GM23338 (cell line): ENCODE measurements at regions not wholly inside any gene's neighbourhood (a gene's known extent, or its start where the extent isn't known, plus 50 kb on each side); places are given as distances from the start of the nearest gene placed in this dataset.
A peak's percentile ranks its signal among the peaks of the same experiment; 100 is the strongest.

Experiments
- ATAC-seq: fragments of 200-7000 bp; cut with Tn5 transposase; 3 replicates; pipeline ENCODE4 v1.9.1; 2020
- DNase-seq: peaks from one replicate; pipeline ENCODE4 v3.0.0-alpha.2; 2015; ENCODE audit warnings: low spot score
- H2AFZ ChIP-seq: fragments of 200-600 bp; sonication (generic); 2 replicates; pipeline ENCODE4 v1.8.0; 2016; ENCODE audit warnings: antibody characterized with exemption, mild to moderate bottlenecking, moderate library complexity
- H3F3A ChIP-seq: fragments of 200-600 bp; sonication (generic); replicated peaks from 2 replicates; pipeline ENCODE4 v1.8.0; 2017; ENCODE audit warnings: antibody characterized with exemption, mixed run types, low read depth
- H3K27ac ChIP-seq: fragments of 200-600 bp; sonication (generic); 2 replicates; pipeline ENCODE4 v1.6.1; 2016; ENCODE audit warnings: low read depth
- H3K27me3 ChIP-seq: fragments of 200-600 bp; sonication (generic); 2 replicates; pipeline ENCODE4 v1.8.0; 2016; ENCODE audit warnings: mild to moderate bottlenecking, mixed run types, moderate library complexity; ENCODE audit not compliant: insufficient read depth
- H3K36me3 ChIP-seq: fragments of 200-600 bp; sonication (generic); 2 replicates; pipeline ENCODE4 v1.8.0; 2016; ENCODE audit warnings: mild to moderate bottlenecking; ENCODE audit not compliant: insufficient read depth
- H3K4me1 ChIP-seq: fragments of 200-600 bp; sonication (generic); 2 replicates; pipeline ENCODE4 v1.8.0; 2016; ENCODE audit warnings: mild to moderate bottlenecking, moderate library complexity; ENCODE audit not compliant: insufficient read depth
- H3K4me2 ChIP-seq: fragments of 200-600 bp; sonication (generic); 2 replicates; pipeline ENCODE4 v1.7.1; 2017; ENCODE audit warnings: mixed run types
- H3K4me3 ChIP-seq: fragments of 200-600 bp; sonication (generic); 2 replicates; pipeline ENCODE4 v1.6.1; 2016; ENCODE audit warnings: mixed run types
- H3K79me2 ChIP-seq: fragments of 200-600 bp; sonication (generic); replicated peaks from 2 replicates; pipeline ENCODE4 v1.8.0; 2017; ENCODE audit warnings: mild to moderate bottlenecking; ENCODE audit not compliant: insufficient read depth
- H3K9me2 ChIP-seq: fragments of 200-600 bp; sonication (generic); 2 replicates; pipeline ENCODE4 v1.8.0; 2017; ENCODE audit not compliant: insufficient read depth
- H4K20me1 ChIP-seq: fragments of 200-600 bp; sonication (generic); replicated peaks from 2 replicates; pipeline ENCODE4 v1.8.0; 2017; ENCODE audit warnings: mild to moderate bottlenecking; ENCODE audit not compliant: insufficient read depth
- H3K27ac Mint-ChIP-seq: 2 replicates; pipeline ENCODE4 v1.8.0; 2020; ENCODE audit warnings: inconsistent platforms, mild to moderate bottlenecking, moderate library complexity, mixed read lengths
- H3K27me3 Mint-ChIP-seq: 3 replicates; pipeline ENCODE4 v1.8.0; 2022; ENCODE audit warnings: low read depth, mild to moderate bottlenecking, moderate library complexity, mixed read lengths, inconsistent platforms; ENCODE audit not compliant: insufficient read depth, poor library complexity
- H3K36me3 Mint-ChIP-seq: 3 replicates; pipeline ENCODE4 v1.8.0; 2021; ENCODE audit warnings: low read depth, mild to moderate bottlenecking, inconsistent platforms, moderate library complexity, mixed read lengths
- H3K4me1 Mint-ChIP-seq: 3 replicates; pipeline ENCODE4 v1.8.0; 2020; ENCODE audit warnings: mild to moderate bottlenecking, inconsistent platforms, mixed read lengths
- H3K4me3 Mint-ChIP-seq: 3 replicates; pipeline ENCODE4 v1.8.0; 2021; ENCODE audit warnings: moderate library complexity, mild to moderate bottlenecking, inconsistent platforms, mixed read lengths
- H3K9me3 Mint-ChIP-seq: 3 replicates; pipeline ENCODE4 v1.8.0; 2020; ENCODE audit warnings: moderate library complexity, mild to moderate bottlenecking, inconsistent platforms, mixed read lengths
- CTCF ChIP-seq, 2 experiments: fragments of 200-600 bp in 1 of 2; sonication (generic) in 1 of 2; conservative IDR thresholded peaks; 2 replicates each; pipeline versions ENCODE4 v1.5.1 to v1.6.1; 2016 to 2017; ENCODE audit warnings: antibody characterized with exemption in 2 of 2, low read depth in 2 of 2, mild to moderate bottlenecking in 2 of 2, moderate library complexity in 1 of 2
- REST ChIP-seq: IDR thresholded peaks from one replicate; pipeline ENCODE4 v1.6.1; 2018; ENCODE audit warnings: antibody characterized with exemption; ENCODE audit not compliant: unreplicated experiment
- STAT1 ChIP-seq: IDR thresholded peaks from one replicate; pipeline ENCODE4 v1.6.1; 2016; ENCODE audit warnings: antibody characterized with exemption; ENCODE audit not compliant: unreplicated experiment
- TF ChIP-seq, protein P1 (sequence below): IDR thresholded peaks from 2 replicates; pipeline ENCODE4 v1.6.1; 2016; ENCODE audit warnings: antibody characterized with exemption

DNA sequence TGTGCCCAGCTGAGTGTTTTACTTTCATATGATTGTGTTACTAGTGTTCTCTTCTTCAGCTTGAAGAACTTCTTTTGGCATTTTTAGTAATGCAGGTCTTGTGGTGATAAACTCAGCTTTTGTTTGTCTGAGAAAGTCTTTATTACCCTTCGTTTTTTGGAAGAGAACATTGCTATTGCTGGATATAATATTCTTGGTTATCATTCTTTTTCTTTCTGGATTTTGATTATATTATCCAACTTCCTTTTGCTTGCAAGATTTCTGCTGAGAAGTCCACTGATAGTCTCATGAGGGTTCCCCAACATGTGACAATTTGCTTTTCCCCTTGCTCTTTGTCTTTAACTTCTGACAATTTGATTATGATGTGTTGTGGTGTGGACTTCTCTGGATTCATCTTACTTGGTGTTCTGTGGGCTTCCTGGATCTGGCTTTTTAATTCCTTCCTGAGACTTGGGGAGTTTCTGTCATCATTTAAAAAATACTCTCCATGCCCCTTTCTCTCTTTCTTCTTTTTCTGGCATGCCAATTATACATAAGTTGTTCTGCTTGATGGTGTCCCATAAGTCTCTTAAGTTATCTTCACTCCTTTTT lies 416.8 kb downstream of the CCDC91 start (continued):
- TF ChIP-seq REST, result no peak

DNA sequence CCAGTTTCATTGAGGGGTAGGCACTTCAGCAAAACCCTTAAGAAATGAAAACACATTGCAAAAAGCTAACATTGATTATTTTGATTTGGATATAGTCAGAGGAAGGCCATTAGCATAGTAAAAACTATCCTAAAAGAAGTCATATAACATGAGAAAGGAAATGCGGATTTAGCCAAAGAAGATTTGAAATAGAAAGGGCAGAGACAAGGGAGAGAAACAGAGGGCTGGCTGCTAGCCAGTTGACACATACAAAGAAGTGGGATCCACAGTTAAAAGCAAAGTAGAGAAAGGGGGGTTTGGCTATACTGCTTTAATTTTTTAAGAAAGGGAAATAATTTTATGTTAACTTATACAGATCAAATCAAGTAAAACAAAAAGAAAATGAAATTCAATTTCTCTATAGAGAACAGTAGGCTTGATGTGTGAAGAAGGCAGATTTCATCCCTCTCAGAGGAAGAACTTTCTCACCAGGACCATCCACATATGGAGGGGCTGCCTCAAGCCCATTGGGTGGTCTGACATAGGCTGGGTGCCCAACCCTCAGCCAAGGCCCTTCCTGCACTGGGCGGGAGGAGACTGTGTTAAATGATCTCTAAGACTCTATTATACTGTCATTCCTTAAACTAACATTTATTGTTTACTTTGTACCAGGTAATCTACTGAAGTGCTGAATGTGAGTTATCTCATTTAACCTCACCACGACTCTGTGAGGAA lies 420.3 kb downstream of the CCDC91 start:
- no peaks in the 10 kb centered on the region for H3F3A ChIP-seq
- TF ChIP-seq REST, result no peak
- TF ChIP-seq, protein P1, sequence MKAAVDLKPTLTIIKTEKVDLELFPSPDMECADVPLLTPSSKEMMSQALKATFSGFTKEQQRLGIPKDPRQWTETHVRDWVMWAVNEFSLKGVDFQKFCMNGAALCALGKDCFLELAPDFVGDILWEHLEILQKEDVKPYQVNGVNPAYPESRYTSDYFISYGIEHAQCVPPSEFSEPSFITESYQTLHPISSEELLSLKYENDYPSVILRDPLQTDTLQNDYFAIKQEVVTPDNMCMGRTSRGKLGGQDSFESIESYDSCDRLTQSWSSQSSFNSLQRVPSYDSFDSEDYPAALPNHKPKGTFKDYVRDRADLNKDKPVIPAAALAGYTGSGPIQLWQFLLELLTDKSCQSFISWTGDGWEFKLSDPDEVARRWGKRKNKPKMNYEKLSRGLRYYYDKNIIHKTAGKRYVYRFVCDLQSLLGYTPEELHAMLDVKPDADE, result no peak
- no peak for TF ChIP-seq STAT1
- TF ChIP-seq CTCF (conservative IDR thresholded peaks at IDR 0.05; ENCODE audit: low read depth in 2 of 2), result no peak
- no peak overlapping the region for H3K4me3 ChIP-seq
- no peaks in the 10 kb centered on the region for H3K27me3 Mint-ChIP-seq
- H3K36me3 ChIP-seq, result no peaks in the 10 kb centered on the region; the same call in 1 of the 2 replicates
- H3K4me3 Mint-ChIP-seq, result no peak overlapping the region; the same call in 2 of the 3 replicates
- H3K4me2 ChIP-seq, result peak overlapping the region; percentile 12; the same call in 1 of the 2 replicates
- peak; percentile 45 for ATAC-seq
- H3K9me2 ChIP-seq, result no peaks in the 10 kb centered on the region
- peak overlapping the region; percentile 86; the same call in 1 of the 2 replicates for H3K27ac Mint-ChIP-seq
- H3K79me2 ChIP-seq, result no peaks in the 10 kb centered on the region
- H3K4me1 ChIP-seq, result peaks cover 16% of the 10 kb centered on the region
- no peak overlapping the region; the same call in 1 of the 2 replicates for H2AFZ ChIP-seq
- no peak for DNase-seq
- peaks cover 21% of the 10 kb centered on the region for H3K4me1 Mint-ChIP-seq
- H3K27ac ChIP-seq, result 0 out of 2 replicates have a peak overlapping the region, but pooled peaks have one; percentile 4
- no peaks in the 10 kb centered on the region for H4K20me1 ChIP-seq
- H3K9me3 Mint-ChIP-seq, result peaks cover 22% of the 10 kb centered on the region
- no peaks in the 10 kb centered on the region for H3K27me3 ChIP-seq
- H3K36me3 Mint-ChIP-seq, result peaks cover 22% of the 10 kb centered on the region
